ENCODE measurements at regions not wholly inside any gene's neighbourhood (a gene's known extent, or its start where the extent isn't known, plus 50 kb on each side); places are given as distances from the start of the nearest gene placed in this dataset.
"Not testable (repeated sequence)": the region's sequence is repeated elsewhere in the genome, so short reads cannot be mapped to it uniquely, and the experiment has no call there.

- 0 out of 2 replicates have a peak, but pooled peaks have one; percentile 16 for TF ChIP-seq PITX1 (CRISPR knock-in tag; IDR thresholded peaks at IDR 0.05)
- TF ChIP-seq FOXP1 (IDR thresholded peaks at IDR 0.05): not testable (repeated sequence)
- 0 out of 2 replicates have a peak, but pooled peaks have one; percentile 12 for TF ChIP-seq FOXP1 (CRISPR knock-in tag; IDR thresholded peaks at IDR 0.05)
- TF ChIP-seq, protein P1, sequence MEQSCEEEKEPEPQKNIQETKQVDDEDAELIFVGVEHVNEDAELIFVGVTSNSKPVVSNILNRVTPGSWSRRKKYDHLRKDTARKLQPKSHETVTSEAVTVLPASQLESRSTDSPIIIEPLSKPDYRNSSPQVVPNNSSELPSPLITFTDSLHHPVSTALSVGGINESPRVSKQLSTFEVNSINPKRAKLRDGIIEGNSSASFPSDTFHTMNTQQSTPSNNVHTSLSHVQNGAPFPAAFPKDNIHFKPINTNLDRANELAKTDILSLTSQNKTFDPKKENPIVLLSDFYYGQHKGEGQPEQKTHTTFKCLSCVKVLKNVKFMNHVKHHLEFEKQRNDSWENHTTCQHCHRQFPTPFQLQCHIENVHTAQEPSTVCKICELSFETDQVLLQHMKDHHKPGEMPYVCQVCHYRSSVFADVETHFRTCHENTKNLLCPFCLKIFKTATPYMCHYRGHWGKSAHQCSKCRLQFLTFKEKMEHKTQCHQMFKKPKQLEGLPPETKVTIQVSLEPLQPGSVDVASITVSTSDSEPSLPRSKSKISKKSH (CRISPR knock-in tag; IDR thresholded peaks at IDR 0.05; ENCODE audit: borderline replicate concordance): 0 out of 2 replicates have a peak, but pooled peaks have one; percentile 66
- peak; percentile 48; the same call in 1 of the 2 replicates for TF ChIP-seq ZFX (CRISPR knock-in tag; IDR thresholded peaks at IDR 0.05; ENCODE audit: low read depth)
- 0 out of 2 replicates have a peak, but pooled peaks have one; percentile 29 for TF ChIP-seq FOXK1 (CRISPR knock-in tag; IDR thresholded peaks at IDR 0.05; ENCODE audit: borderline replicate concordance, low read depth)
- TF ChIP-seq ZNF501 (CRISPR knock-in tag; IDR thresholded peaks at IDR 0.05): 0 out of 2 replicates have a peak, but pooled peaks have one; percentile 27
- 0 out of 2 replicates have a peak, but pooled peaks have one; percentile 18 for TF ChIP-seq ZMYM4 (CRISPR knock-in tag; IDR thresholded peaks at IDR 0.05)
Observed at GRCh38 chr16:77525226-77525625, 90.4 kb upstream of the ADAMTS18 start (continued).

GRCh38 chr16:77531752-77532151 is 96.9 kb upstream of the ADAMTS18 start:
- Histone ChIP-seq H3K9ac (ENCODE audit: insufficient read depth, low read depth, low read length) (no peak overlapping the region), H3K79me2 (ENCODE audit: insufficient read depth, low read length) (no peaks in the 10 kb centered on the region), H3K4me1 (ENCODE audit: insufficient read depth, low read length) (no peaks in the 10 kb centered on the region), H2AFZ (ENCODE audit: low read length) (no peak overlapping the region), H3K27me3 (ENCODE audit: control insufficient read depth in 1 of 2, insufficient read depth in 2 of 2, low read length in 2 of 2) (no peaks in the 10 kb centered on the region), H4K20me1 (ENCODE audit: insufficient read depth, low read length) (no peaks in the 10 kb centered on the region), H3K4me2 (ENCODE audit: low read depth, low read length) (no peak overlapping the region), H3K27ac (ENCODE audit: extremely low read length, insufficient read depth, low read length) (no peak overlapping the region), H3K36me3 (replicated peaks in 1 of 2; ENCODE audit: control insufficient read depth in 1 of 2, insufficient read depth in 2 of 2, low read length in 2 of 2) (no peaks in the 10 kb centered on the region), H3K9me3 (ENCODE audit: low read length) (no peaks in the 10 kb centered on the region), H3K4me3 (replicated peaks in 1 of 3; ENCODE audit: insufficient read depth in 1 of 3, low read depth in 2 of 3, low read length in 3 of 3) (no peak overlapping the region)
- FAIRE-seq: no peak
- WGBS (ENCODE audit: low lambda C conversion rate): 0% methylated on average over 1 of the region's 1 CpG
- TF ChIP-seq FOSL2 (CRISPR knock-in tag; IDR thresholded peaks at IDR 0.05) (peak; percentile 73), CREB1 (IDR thresholded peaks at IDR 0.05) (peak; percentile 38; the same call in 1 of the 2 replicates), CREB1 (CRISPR knock-in tag; IDR thresholded peaks at IDR 0.05) (no peak), XBP1 (CRISPR knock-in tag; IDR thresholded peaks at IDR 0.05) (no peak)
- BruUV-seq (replicated peaks): no TSS peak
- ATAC-seq: no peak; the same call in 2 of the 3 replicates
- intact Hi-C loops (cut with micrococcal nuclease; ENCODE audit: unreplicated experiment) (no loop called here), in situ Hi-C loops (cut with HindIII; ENCODE audit: extremely low pct_ligation_motif_present, low pct_unique_long_range_greater_than_20kb) (no loop called here)
- CTCF ChIA-PET (ENCODE audit: low intra/inter-chr PET ratio, low total read pairs): no interaction called here
- DNase-seq (ENCODE audit: low spot score): no peak
- POLR2A ChIA-PET: no interaction called here

Data from HepG2 (cell line).